ENCODE measurements at regions not wholly inside any gene's neighbourhood (a gene's known extent, or its start where the extent isn't known, plus 50 kb on each side); places are given as distances from the start of the nearest gene placed in this dataset.

DNA sequence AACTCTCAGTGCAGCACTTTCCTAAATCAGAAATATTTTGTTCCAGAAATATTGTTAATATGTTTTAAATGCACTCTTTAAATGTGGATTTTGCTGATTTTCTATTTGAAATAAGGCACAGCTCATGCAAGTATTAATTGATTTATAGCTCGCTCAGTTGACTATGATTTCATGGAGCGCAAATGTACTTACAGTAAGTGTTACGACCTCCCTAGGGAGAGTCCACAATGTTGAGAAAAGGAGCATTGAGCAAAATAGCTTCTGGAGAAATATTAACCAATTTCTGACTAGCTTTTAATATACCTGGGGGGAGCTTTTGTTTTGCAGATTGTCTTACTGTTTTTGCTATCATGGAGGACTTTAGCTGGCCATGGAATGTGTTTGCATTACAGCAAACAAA lies 1687.5 kb downstream of the STIM2 start:
- Histone ChIP-seq H3K27ac (ENCODE audit: low read length) (no peak overlapping the region), H3K36me3 (ENCODE audit: control insufficient read depth, insufficient read depth, low read length) (no peaks in the 10 kb centered on the region), H3K27me3 (ENCODE audit: control insufficient read depth, insufficient read depth, low read length) (no peaks in the 10 kb centered on the region), H3K4me1 (ENCODE audit: control insufficient read depth, insufficient read depth, low read length) (no peaks in the 10 kb centered on the region), H3K4me3 (ENCODE audit: low read depth in 2 of 2, low read length in 2 of 2) (no peak overlapping the region), H3K9me3 (ENCODE audit: control insufficient read depth, insufficient read depth, low read depth, low read length) (no peaks in the 10 kb centered on the region)
- POLR2A ChIA-PET: no interaction called here
- BruUV-seq (replicated peaks): no TSS peak
- ATAC-seq (no peak), DNase-seq (ENCODE audit: low read depth, low spot score) (no peak)
- CTCF ChIA-PET: no interaction called here
- intact Hi-C loops (cut with micrococcal nuclease; ENCODE audit: unreplicated experiment) (no loop called here), in situ Hi-C loops (cut with HindIII; ENCODE audit: low pct_unique_long_range_greater_than_20kb, low sequenced_read_pairs) (no loop called here)
- no peak for TF ChIP-seq TCF7L2 (IDR thresholded peaks at IDR 0.05; ENCODE audit: low read depth, low read length)
- TF ChIP-seq POLR2AphosphoS5 (IDR thresholded peaks at IDR 0.05; ENCODE audit: low read depth, low read length): no peak
- TF ChIP-seq SIN3A (IDR thresholded peaks at IDR 0.05; ENCODE audit: borderline replicate concordance, insufficient read depth, low read depth, low read length): no peak

DNA sequence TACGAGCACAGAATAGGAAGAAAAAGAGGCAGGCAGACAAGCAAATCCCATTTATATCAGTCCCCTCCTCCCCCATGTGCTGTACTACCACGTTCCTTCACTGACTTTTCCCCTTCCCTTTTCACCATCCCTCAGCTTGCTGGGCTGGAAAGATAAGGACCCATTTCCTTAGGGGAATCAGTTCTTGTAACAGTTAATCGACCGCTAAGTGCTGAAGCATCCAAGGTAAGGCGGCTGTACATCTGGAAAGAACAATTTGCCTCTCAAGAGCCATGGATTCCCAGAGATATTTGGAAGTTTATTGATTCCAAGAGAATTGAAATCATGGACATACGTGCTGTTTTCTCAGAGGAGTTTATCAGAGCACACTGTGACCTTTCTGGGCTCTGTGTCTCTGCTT lies 1688.0 kb downstream of the STIM2 start:
- Histone ChIP-seq H3K27me3 (ENCODE audit: control insufficient read depth, insufficient read depth, low read length) (no peaks in the 10 kb centered on the region), H3K4me3 (ENCODE audit: low read depth in 2 of 2, low read length in 2 of 2) (no peak overlapping the region), H3K27ac (ENCODE audit: low read length) (no peak overlapping the region), H3K4me1 (ENCODE audit: control insufficient read depth, insufficient read depth, low read length) (no peaks in the 10 kb centered on the region), H3K36me3 (ENCODE audit: control insufficient read depth, insufficient read depth, low read length) (no peaks in the 10 kb centered on the region), H3K9me3 (ENCODE audit: control insufficient read depth, insufficient read depth, low read depth, low read length) (no peaks in the 10 kb centered on the region)
- CTCF ChIA-PET: no interaction called here
- POLR2A ChIA-PET: no interaction called here
- in situ Hi-C loops (cut with HindIII; ENCODE audit: low pct_unique_long_range_greater_than_20kb, low sequenced_read_pairs): no loop called here
- intact Hi-C loops (cut with micrococcal nuclease; ENCODE audit: unreplicated experiment): no loop called here
- TF ChIP-seq TCF7L2 (IDR thresholded peaks at IDR 0.05; ENCODE audit: low read depth, low read length): no peak
- no peak for TF ChIP-seq SIN3A (IDR thresholded peaks at IDR 0.05; ENCODE audit: borderline replicate concordance, insufficient read depth, low read depth, low read length)
- TF ChIP-seq, protein P1, sequence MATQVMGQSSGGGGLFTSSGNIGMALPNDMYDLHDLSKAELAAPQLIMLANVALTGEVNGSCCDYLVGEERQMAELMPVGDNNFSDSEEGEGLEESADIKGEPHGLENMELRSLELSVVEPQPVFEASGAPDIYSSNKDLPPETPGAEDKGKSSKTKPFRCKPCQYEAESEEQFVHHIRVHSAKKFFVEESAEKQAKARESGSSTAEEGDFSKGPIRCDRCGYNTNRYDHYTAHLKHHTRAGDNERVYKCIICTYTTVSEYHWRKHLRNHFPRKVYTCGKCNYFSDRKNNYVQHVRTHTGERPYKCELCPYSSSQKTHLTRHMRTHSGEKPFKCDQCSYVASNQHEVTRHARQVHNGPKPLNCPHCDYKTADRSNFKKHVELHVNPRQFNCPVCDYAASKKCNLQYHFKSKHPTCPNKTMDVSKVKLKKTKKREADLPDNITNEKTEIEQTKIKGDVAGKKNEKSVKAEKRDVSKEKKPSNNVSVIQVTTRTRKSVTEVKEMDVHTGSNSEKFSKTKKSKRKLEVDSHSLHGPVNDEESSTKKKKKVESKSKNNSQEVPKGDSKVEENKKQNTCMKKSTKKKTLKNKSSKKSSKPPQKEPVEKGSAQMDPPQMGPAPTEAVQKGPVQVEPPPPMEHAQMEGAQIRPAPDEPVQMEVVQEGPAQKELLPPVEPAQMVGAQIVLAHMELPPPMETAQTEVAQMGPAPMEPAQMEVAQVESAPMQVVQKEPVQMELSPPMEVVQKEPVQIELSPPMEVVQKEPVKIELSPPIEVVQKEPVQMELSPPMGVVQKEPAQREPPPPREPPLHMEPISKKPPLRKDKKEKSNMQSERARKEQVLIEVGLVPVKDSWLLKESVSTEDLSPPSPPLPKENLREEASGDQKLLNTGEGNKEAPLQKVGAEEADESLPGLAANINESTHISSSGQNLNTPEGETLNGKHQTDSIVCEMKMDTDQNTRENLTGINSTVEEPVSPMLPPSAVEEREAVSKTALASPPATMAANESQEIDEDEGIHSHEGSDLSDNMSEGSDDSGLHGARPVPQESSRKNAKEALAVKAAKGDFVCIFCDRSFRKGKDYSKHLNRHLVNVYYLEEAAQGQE (IDR thresholded peaks at IDR 0.05; ENCODE audit: insufficient read depth in 1 of 2, low read depth in 2 of 2, low read length in 1 of 2): no peak
- TF ChIP-seq, protein P2, sequence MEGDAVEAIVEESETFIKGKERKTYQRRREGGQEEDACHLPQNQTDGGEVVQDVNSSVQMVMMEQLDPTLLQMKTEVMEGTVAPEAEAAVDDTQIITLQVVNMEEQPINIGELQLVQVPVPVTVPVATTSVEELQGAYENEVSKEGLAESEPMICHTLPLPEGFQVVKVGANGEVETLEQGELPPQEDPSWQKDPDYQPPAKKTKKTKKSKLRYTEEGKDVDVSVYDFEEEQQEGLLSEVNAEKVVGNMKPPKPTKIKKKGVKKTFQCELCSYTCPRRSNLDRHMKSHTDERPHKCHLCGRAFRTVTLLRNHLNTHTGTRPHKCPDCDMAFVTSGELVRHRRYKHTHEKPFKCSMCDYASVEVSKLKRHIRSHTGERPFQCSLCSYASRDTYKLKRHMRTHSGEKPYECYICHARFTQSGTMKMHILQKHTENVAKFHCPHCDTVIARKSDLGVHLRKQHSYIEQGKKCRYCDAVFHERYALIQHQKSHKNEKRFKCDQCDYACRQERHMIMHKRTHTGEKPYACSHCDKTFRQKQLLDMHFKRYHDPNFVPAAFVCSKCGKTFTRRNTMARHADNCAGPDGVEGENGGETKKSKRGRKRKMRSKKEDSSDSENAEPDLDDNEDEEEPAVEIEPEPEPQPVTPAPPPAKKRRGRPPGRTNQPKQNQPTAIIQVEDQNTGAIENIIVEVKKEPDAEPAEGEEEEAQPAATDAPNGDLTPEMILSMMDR (IDR thresholded peaks at IDR 0.05): no peak
- TF ChIP-seq POLR2AphosphoS5 (IDR thresholded peaks at IDR 0.05; ENCODE audit: low read depth, low read length): no peak
- BruUV-seq (replicated peaks): no TSS peak
- no peak for ATAC-seq
- DNase-seq (ENCODE audit: low read depth, low spot score): no peak

DNA sequence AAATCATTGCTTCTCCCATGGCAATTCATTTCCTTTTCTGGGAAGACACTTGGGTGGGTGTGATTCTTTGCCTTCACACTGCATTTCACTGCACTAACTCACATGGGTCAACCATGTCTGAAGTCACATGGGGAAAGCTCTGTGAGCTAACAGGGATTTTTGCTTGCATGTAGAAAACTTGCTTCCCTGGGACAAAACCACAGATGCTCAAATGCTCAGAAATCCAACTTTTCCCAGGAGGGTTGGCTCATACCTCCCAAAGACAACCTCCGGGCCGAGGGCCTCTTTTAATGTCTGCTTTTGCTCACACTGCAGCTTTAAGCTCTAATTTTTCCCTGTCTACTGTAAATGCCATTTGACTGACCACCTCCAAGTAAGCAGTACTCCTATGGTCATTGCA lies 1695.2 kb downstream of the STIM2 start:
- TF ChIP-seq SIN3A (IDR thresholded peaks at IDR 0.05; ENCODE audit: borderline replicate concordance, insufficient read depth, low read depth, low read length): no peak
- TF ChIP-seq, protein P1 (IDR thresholded peaks at IDR 0.05; ENCODE audit: insufficient read depth in 1 of 2, low read depth in 2 of 2, low read length in 1 of 2): no peak
- no peak for TF ChIP-seq POLR2AphosphoS5 (IDR thresholded peaks at IDR 0.05; ENCODE audit: low read depth, low read length)
- TF ChIP-seq TCF7L2 (IDR thresholded peaks at IDR 0.05; ENCODE audit: low read depth, low read length): no peak
- TF ChIP-seq, protein P2 (IDR thresholded peaks at IDR 0.05): no peak
- POLR2A ChIA-PET: no interaction called here
- DNase-seq (ENCODE audit: low read depth, low spot score) (no peak), ATAC-seq (no peak)
- in situ Hi-C loops (cut with HindIII; ENCODE audit: low pct_unique_long_range_greater_than_20kb, low sequenced_read_pairs): no loop called here
- no peaks in the 10 kb centered on the region for H3K36me3 ChIP-seq (ENCODE audit: control insufficient read depth, insufficient read depth, low read length)
- CTCF ChIA-PET: no interaction called here
- no peaks in the 10 kb centered on the region for H3K9me3 ChIP-seq (ENCODE audit: control insufficient read depth, insufficient read depth, low read depth, low read length)
- no peak overlapping the region for H3K4me3 ChIP-seq (ENCODE audit: low read depth in 2 of 2, low read length in 2 of 2)
- H3K27me3 ChIP-seq (ENCODE audit: control insufficient read depth, insufficient read depth, low read length): no peaks in the 10 kb centered on the region
- intact Hi-C loops (cut with micrococcal nuclease; ENCODE audit: unreplicated experiment): no loop called here
- BruUV-seq (replicated peaks): no TSS peak
- H3K4me1 ChIP-seq (ENCODE audit: control insufficient read depth, insufficient read depth, low read length): no peaks in the 10 kb centered on the region
- H3K27ac ChIP-seq (ENCODE audit: low read length): no peak overlapping the region

All from Panc1 (cell line).